GM23338 (cell line): ENCODE measurements at regions not wholly inside any gene's neighbourhood (a gene's known extent, or its start where the extent isn't known, plus 50 kb on each side); places are given as distances from the start of the nearest gene placed in this dataset.

ENCODE experiments used
- ATAC-seq: fragments of 200-7000 bp; cut with Tn5 transposase; 3 replicates; pipeline ENCODE4 v1.9.1; 2020
- DNase-seq: peaks from one replicate; pipeline ENCODE4 v3.0.0-alpha.2; 2015; ENCODE audit warnings: low spot score
- H2AFZ ChIP-seq: fragments of 200-600 bp; sonication (generic); 2 replicates; pipeline ENCODE4 v1.8.0; 2016; ENCODE audit warnings: antibody characterized with exemption, mild to moderate bottlenecking, moderate library complexity
- H3F3A ChIP-seq: fragments of 200-600 bp; sonication (generic); replicated peaks from 2 replicates; pipeline ENCODE4 v1.8.0; 2017; ENCODE audit warnings: antibody characterized with exemption, mixed run types, low read depth
- H3K27ac ChIP-seq: fragments of 200-600 bp; sonication (generic); 2 replicates; pipeline ENCODE4 v1.6.1; 2016; ENCODE audit warnings: low read depth
- H3K27me3 ChIP-seq: fragments of 200-600 bp; sonication (generic); 2 replicates; pipeline ENCODE4 v1.8.0; 2016; ENCODE audit warnings: mild to moderate bottlenecking, mixed run types, moderate library complexity; ENCODE audit not compliant: insufficient read depth
- H3K36me3 ChIP-seq: fragments of 200-600 bp; sonication (generic); 2 replicates; pipeline ENCODE4 v1.8.0; 2016; ENCODE audit warnings: mild to moderate bottlenecking; ENCODE audit not compliant: insufficient read depth
- H3K4me1 ChIP-seq: fragments of 200-600 bp; sonication (generic); 2 replicates; pipeline ENCODE4 v1.8.0; 2016; ENCODE audit warnings: mild to moderate bottlenecking, moderate library complexity; ENCODE audit not compliant: insufficient read depth
- H3K4me2 ChIP-seq: fragments of 200-600 bp; sonication (generic); 2 replicates; pipeline ENCODE4 v1.7.1; 2017; ENCODE audit warnings: mixed run types
- H3K4me3 ChIP-seq: fragments of 200-600 bp; sonication (generic); 2 replicates; pipeline ENCODE4 v1.6.1; 2016; ENCODE audit warnings: mixed run types
- H3K79me2 ChIP-seq: fragments of 200-600 bp; sonication (generic); replicated peaks from 2 replicates; pipeline ENCODE4 v1.8.0; 2017; ENCODE audit warnings: mild to moderate bottlenecking; ENCODE audit not compliant: insufficient read depth
- H3K9me2 ChIP-seq: fragments of 200-600 bp; sonication (generic); 2 replicates; pipeline ENCODE4 v1.8.0; 2017; ENCODE audit not compliant: insufficient read depth
- H4K20me1 ChIP-seq: fragments of 200-600 bp; sonication (generic); replicated peaks from 2 replicates; pipeline ENCODE4 v1.8.0; 2017; ENCODE audit warnings: mild to moderate bottlenecking; ENCODE audit not compliant: insufficient read depth
- H3K27ac Mint-ChIP-seq: 2 replicates; pipeline ENCODE4 v1.8.0; 2020; ENCODE audit warnings: inconsistent platforms, mild to moderate bottlenecking, moderate library complexity, mixed read lengths
- H3K27me3 Mint-ChIP-seq: 3 replicates; pipeline ENCODE4 v1.8.0; 2022; ENCODE audit warnings: low read depth, mild to moderate bottlenecking, moderate library complexity, mixed read lengths, inconsistent platforms; ENCODE audit not compliant: insufficient read depth, poor library complexity
- H3K36me3 Mint-ChIP-seq: 3 replicates; pipeline ENCODE4 v1.8.0; 2021; ENCODE audit warnings: low read depth, mild to moderate bottlenecking, inconsistent platforms, moderate library complexity, mixed read lengths
- H3K4me1 Mint-ChIP-seq: 3 replicates; pipeline ENCODE4 v1.8.0; 2020; ENCODE audit warnings: mild to moderate bottlenecking, inconsistent platforms, mixed read lengths
- H3K4me3 Mint-ChIP-seq: 3 replicates; pipeline ENCODE4 v1.8.0; 2021; ENCODE audit warnings: moderate library complexity, mild to moderate bottlenecking, inconsistent platforms, mixed read lengths
- H3K9me3 Mint-ChIP-seq: 3 replicates; pipeline ENCODE4 v1.8.0; 2020; ENCODE audit warnings: moderate library complexity, mild to moderate bottlenecking, inconsistent platforms, mixed read lengths
- EZH2 ChIP-seq: fragments of 200-600 bp; sonication (generic); IDR thresholded peaks from one replicate; pipeline ENCODE4 v1.8.0; 2017; ENCODE audit warnings: antibody characterized with exemption, mild to moderate bottlenecking, low read depth; ENCODE audit not compliant: unreplicated experiment
- EZH2phosphoT487 ChIP-seq: fragments of 200-600 bp; sonication (generic); IDR thresholded peaks from one replicate; pipeline ENCODE4 v1.8.1; 2018; ENCODE audit warnings: antibody characterized with exemption; ENCODE audit not compliant: unreplicated experiment
- JUNB ChIP-seq: IDR thresholded peaks from one replicate; pipeline ENCODE4 v1.6.1; 2016; ENCODE audit warnings: antibody characterized with exemption; ENCODE audit not compliant: unreplicated experiment
- POLR2AphosphoS5 ChIP-seq: IDR thresholded peaks from 2 replicates; pipeline ENCODE4 v1.6.1; 2016; ENCODE audit warnings: antibody characterized with exemption, low read depth
- STAT1 ChIP-seq: IDR thresholded peaks from one replicate; pipeline ENCODE4 v1.6.1; 2016; ENCODE audit warnings: antibody characterized with exemption; ENCODE audit not compliant: unreplicated experiment
- ZNF331 ChIP-seq: fragments of 250-450 bp; sonication (Bioruptor Pico); IDR thresholded peaks from 2 replicates; pipeline ENCODE4 v1.5.0; 2020; ENCODE audit warnings: low read depth, mild to moderate bottlenecking, moderate library complexity
- TF ChIP-seq, protein P1 (sequence below): IDR thresholded peaks from 2 replicates; pipeline ENCODE4 v1.6.1; 2016; ENCODE audit warnings: antibody characterized with exemption
- TF ChIP-seq, protein P2 (sequence below), 2 experiments: fragments of 200-600 bp in 1 of 2; sonication (generic) in 1 of 2; conservative IDR thresholded peaks; 2 replicates each; pipeline versions ENCODE4 v1.5.1 to v1.6.1; 2016 to 2017; ENCODE audit warnings: antibody characterized with exemption in 2 of 2, low read depth in 2 of 2, mild to moderate bottlenecking in 2 of 2, moderate library complexity in 1 of 2
- TF ChIP-seq, protein P3 (sequence below): IDR thresholded peaks from one replicate; pipeline ENCODE4 v1.6.1; 2018; ENCODE audit warnings: antibody characterized with exemption; ENCODE audit not compliant: unreplicated experiment

DNA sequence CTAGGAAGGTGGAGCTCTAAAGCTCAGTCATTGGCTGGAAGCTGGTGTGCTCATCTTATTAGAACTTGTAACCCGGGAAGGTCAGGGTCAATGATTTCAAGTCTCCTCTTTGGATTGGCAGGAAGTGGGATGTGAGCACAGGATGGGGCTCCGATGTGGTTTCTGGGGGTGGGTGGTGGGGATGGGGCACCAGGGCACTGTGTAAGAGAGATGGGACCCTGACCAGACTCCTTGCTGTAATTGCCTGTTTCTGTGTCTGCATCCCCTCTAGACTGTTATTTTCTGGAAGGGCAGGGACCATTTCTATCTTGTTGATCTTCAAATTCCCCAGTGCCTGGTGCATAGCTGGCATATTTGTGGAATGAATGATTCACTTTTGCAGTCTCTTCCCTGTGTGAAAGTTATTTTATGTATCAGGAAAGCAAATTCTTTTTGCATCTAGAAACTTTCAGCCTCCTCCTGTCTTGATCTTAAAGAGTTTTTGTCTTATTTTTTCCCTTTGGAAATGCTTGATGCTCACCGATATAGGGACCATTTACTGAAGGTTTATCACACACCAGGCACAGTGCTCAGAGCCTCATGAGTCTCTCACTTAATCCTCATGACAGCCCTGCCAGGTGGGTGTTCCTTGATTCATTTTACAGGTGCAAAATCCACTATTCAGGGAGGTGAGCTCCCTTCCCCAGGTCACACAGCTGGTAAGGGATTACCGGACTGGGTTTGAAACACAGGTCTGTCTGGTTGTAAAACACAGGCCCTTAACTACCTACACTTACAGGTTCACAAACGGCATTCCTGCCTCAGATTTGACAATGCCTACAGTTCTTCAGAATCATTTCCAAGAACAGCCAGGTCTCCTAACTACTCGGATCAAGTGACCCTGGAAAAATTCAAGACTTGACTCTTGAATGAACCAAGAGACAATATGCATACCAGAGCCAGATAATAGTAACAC is 86.9 kb upstream of the IGF1 start:
- Histone ChIP-seq H3K4me2 (no peak overlapping the region), H4K20me1 (no peaks in the 10 kb centered on the region), H3F3A (no peaks in the 10 kb centered on the region), H3K27ac (no peak overlapping the region), H3K9me2 (no peaks in the 10 kb centered on the region), H3K36me3 (no peaks in the 10 kb centered on the region), H2AFZ (peak overlapping the region; percentile 38), H3K4me3 (no peak overlapping the region), H3K79me2 (no peaks in the 10 kb centered on the region), H3K27me3 (no peaks in the 10 kb centered on the region), H3K4me1 (no peaks in the 10 kb centered on the region; the same call in 1 of the 2 replicates)
- TF ChIP-seq, protein P1, sequence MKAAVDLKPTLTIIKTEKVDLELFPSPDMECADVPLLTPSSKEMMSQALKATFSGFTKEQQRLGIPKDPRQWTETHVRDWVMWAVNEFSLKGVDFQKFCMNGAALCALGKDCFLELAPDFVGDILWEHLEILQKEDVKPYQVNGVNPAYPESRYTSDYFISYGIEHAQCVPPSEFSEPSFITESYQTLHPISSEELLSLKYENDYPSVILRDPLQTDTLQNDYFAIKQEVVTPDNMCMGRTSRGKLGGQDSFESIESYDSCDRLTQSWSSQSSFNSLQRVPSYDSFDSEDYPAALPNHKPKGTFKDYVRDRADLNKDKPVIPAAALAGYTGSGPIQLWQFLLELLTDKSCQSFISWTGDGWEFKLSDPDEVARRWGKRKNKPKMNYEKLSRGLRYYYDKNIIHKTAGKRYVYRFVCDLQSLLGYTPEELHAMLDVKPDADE: no peak
- TF ChIP-seq EZH2: no peak
- no peak for TF ChIP-seq EZH2phosphoT487
- TF ChIP-seq, protein P2, sequence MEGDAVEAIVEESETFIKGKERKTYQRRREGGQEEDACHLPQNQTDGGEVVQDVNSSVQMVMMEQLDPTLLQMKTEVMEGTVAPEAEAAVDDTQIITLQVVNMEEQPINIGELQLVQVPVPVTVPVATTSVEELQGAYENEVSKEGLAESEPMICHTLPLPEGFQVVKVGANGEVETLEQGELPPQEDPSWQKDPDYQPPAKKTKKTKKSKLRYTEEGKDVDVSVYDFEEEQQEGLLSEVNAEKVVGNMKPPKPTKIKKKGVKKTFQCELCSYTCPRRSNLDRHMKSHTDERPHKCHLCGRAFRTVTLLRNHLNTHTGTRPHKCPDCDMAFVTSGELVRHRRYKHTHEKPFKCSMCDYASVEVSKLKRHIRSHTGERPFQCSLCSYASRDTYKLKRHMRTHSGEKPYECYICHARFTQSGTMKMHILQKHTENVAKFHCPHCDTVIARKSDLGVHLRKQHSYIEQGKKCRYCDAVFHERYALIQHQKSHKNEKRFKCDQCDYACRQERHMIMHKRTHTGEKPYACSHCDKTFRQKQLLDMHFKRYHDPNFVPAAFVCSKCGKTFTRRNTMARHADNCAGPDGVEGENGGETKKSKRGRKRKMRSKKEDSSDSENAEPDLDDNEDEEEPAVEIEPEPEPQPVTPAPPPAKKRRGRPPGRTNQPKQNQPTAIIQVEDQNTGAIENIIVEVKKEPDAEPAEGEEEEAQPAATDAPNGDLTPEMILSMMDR (conservative IDR thresholded peaks at IDR 0.05; ENCODE audit: low read depth in 2 of 2): no peak
- no peak for TF ChIP-seq ZNF331 (CRISPR knock-in tag)
- TF ChIP-seq STAT1: no peak
- TF ChIP-seq, protein P3, sequence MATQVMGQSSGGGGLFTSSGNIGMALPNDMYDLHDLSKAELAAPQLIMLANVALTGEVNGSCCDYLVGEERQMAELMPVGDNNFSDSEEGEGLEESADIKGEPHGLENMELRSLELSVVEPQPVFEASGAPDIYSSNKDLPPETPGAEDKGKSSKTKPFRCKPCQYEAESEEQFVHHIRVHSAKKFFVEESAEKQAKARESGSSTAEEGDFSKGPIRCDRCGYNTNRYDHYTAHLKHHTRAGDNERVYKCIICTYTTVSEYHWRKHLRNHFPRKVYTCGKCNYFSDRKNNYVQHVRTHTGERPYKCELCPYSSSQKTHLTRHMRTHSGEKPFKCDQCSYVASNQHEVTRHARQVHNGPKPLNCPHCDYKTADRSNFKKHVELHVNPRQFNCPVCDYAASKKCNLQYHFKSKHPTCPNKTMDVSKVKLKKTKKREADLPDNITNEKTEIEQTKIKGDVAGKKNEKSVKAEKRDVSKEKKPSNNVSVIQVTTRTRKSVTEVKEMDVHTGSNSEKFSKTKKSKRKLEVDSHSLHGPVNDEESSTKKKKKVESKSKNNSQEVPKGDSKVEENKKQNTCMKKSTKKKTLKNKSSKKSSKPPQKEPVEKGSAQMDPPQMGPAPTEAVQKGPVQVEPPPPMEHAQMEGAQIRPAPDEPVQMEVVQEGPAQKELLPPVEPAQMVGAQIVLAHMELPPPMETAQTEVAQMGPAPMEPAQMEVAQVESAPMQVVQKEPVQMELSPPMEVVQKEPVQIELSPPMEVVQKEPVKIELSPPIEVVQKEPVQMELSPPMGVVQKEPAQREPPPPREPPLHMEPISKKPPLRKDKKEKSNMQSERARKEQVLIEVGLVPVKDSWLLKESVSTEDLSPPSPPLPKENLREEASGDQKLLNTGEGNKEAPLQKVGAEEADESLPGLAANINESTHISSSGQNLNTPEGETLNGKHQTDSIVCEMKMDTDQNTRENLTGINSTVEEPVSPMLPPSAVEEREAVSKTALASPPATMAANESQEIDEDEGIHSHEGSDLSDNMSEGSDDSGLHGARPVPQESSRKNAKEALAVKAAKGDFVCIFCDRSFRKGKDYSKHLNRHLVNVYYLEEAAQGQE: no peak
- no peak for TF ChIP-seq POLR2AphosphoS5
- TF ChIP-seq JUNB: no peak
- H3K36me3 Mint-ChIP-seq: no peaks in the 10 kb centered on the region
- H3K4me1 Mint-ChIP-seq: peaks cover 9% of the 10 kb centered on the region
- H3K4me3 Mint-ChIP-seq: no peak overlapping the region
- no peaks in the 10 kb centered on the region for H3K27me3 Mint-ChIP-seq
- peaks cover 8% of the 10 kb centered on the region; the same call in 1 of the 3 replicates for H3K9me3 Mint-ChIP-seq
- ATAC-seq (no peak), DNase-seq (no peak)
- H3K27ac Mint-ChIP-seq: no peak overlapping the region
